Pancreas (tissue), 10 donors: ENCODE measurements at regions not wholly inside any gene's neighbourhood (a gene's known extent, or its start where the extent isn't known, plus 50 kb on each side); places are given as distances from the start of the nearest gene placed in this dataset.

Experiments used
- ATAC-seq, 4 donors: fragments of 200-7000 bp; cut with Tn5 transposase; one replicate each; pipeline versions ENCODE4 v1.8.0 to v1.9.1; 2020; ENCODE audit warnings: mild to moderate bottlenecking in 4 of 4, moderate library complexity in 4 of 4
- DNase-seq, 6 donors: peaks; one replicate each; pipeline ENCODE4 v3.0.0-alpha.2; 2020
- FAIRE-seq: peaks from 2 replicates; lab custom pipeline; 2012; peaks lifted over from hg19 to GRCh38; lab: Jason Lieb, UNC
- H3K27ac ChIP-seq, 4 donors: fragments of 200-600 bp; sonication (generic); 1 replicate in 3 of 4; 2 replicates in 1 of 4; pipeline versions ENCODE4 v1.5.0 to v1.8.0; 2020
- H3K27me3 ChIP-seq, 4 donors: fragments of 200-600 bp; one replicate each; pipeline ENCODE4 v1.8.0; 2021
- H3K36me3 ChIP-seq, 3 donors: fragments of 200-600 bp; sonication (generic) in 1 of 3; one replicate each; pipeline versions ENCODE4 v1.5.0 to v1.8.0; 2020 to 2021
- H3K4me1 ChIP-seq, 3 donors: fragments of 200-600 bp; one replicate each; pipeline ENCODE4 v1.8.0; 2021
- H3K4me3 ChIP-seq, 4 donors: fragments of 200-600 bp; sonication (generic) in 2 of 4; one replicate each; pipeline versions ENCODE4 v1.5.0 to v1.8.0; 2020 to 2021
- H3K9me3 ChIP-seq, 4 donors: fragments of 200-600 bp; one replicate each; pipeline ENCODE4 v1.8.0; 2021
- CTCF ChIP-seq, 4 donors: fragments of 200-600 bp; sonication (generic) in 3 of 4; IDR thresholded peaks; one replicate each; pipeline versions ENCODE4 v1.5.0 to v1.8.0; 2021; ENCODE audit warnings: antibody characterized with exemption in 4 of 4
- WGBS, 2 donors: extraction: QIAGEN DNeasy Blood & Tissue Kit; methylation state at CpG; one replicate each; pipeline ENCODE4 v1.1.7; 2013; 5-methylcytosine and 5-hydroxymethylcytosine counted together
- intact Hi-C, 3 donors: fragments of 100-400 bp; cut with DNase I; formaldehyde crosslinking; loops; one replicate each; pipeline versions ENCODE4 v1.11.1 to v1.14.2; 2022
- donor health status: healthy with polysubstance abuse.
- donor health status: DM: no; HTN: no; CAD: no; lungs with moderate emphysema.
- donor health status: DM: no; HTN: no; CAD: no.
- donor health status: control.
- donor health status: control.
- donor health status: Bipolar disorder and iron deficiency.
- donor health status: DM: yes; HTN: yes; CAD: no.
- donor health status: DM: no; HTN: no; CAD: no.
- donor health status: DM: no; HTN: no; CAD: no.
- donor health status: DM: yes; HTN: yes; CAD: no.

DNA sequence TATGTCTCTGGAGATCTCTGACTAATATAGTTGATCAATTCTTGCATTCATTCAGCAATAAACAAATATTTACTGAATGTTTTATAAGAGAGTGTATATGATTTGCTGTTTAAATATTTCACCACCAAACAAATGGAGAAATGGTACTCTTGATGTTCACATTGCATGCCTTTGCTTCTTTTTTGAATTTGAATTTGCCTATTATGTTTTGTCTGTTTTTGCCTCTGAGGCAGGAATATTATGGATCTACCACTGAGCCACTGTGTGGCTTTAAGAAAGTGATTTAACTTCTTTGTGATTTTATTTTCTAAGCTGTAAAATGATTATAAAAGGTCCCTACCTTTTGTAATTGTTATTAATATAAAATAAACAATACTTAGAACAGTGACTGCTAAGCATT is 345.0 kb downstream of the DOK5 start:
- Histone ChIP-seq H3K9me3 (no peaks in the 10 kb centered on the region), H3K4me1 (no peaks in the 10 kb centered on the region), H3K27me3 (no peaks in the 10 kb centered on the region), H3K36me3 (no peaks in the 10 kb centered on the region), H3K27ac (no peak overlapping the region), H3K4me3 (no peak overlapping the region)
- intact Hi-C loops: no loop called here
- no peak for TF ChIP-seq CTCF (IDR thresholded peaks at IDR 0.05)
- no peak for DNase-seq
- no peak for ATAC-seq
- FAIRE-seq: no peak

- no peak for TF ChIP-seq CTCF (IDR thresholded peaks at IDR 0.05)
- 62 to 66% methylated on average over 5 of the region's 5 CpGs for WGBS, 2 donors
- H3K27me3 ChIP-seq: no peaks in the 10 kb centered on the region
- intact Hi-C loops: no loop called here
- no peaks in the 10 kb centered on the region for H3K9me3 ChIP-seq
- H3K27ac ChIP-seq: no peak overlapping the region
- no peaks in the 10 kb centered on the region for H3K36me3 ChIP-seq
- FAIRE-seq (no peak), DNase-seq (no peak), ATAC-seq (no peak)
- no peak overlapping the region for H3K4me3 ChIP-seq
- no peaks in the 10 kb centered on the region for H3K4me1 ChIP-seq
These were observed 331.1 kb downstream of the DOK5 start for GRCh38 chr20:54806462-54806861.

GRCh38 chr20:54794874-54795273 is 319.5 kb downstream of the DOK5 start:
- Histone ChIP-seq H3K36me3 (no peaks in the 10 kb centered on the region), H3K9me3 (no peaks in the 10 kb centered on the region), H3K4me3 (no peak overlapping the region), H3K27ac (no peak overlapping the region), H3K4me1 (no peaks in the 10 kb centered on the region), H3K27me3 (no peaks in the 10 kb centered on the region)
- DNase-seq (no peak), FAIRE-seq (no peak), ATAC-seq (no peak)
- intact Hi-C loops: no loop called here
- TF ChIP-seq CTCF (IDR thresholded peaks at IDR 0.05): no peak
- 70 to 81% methylated on average over 13 of the region's 13 CpGs for WGBS, 2 donors

DNA sequence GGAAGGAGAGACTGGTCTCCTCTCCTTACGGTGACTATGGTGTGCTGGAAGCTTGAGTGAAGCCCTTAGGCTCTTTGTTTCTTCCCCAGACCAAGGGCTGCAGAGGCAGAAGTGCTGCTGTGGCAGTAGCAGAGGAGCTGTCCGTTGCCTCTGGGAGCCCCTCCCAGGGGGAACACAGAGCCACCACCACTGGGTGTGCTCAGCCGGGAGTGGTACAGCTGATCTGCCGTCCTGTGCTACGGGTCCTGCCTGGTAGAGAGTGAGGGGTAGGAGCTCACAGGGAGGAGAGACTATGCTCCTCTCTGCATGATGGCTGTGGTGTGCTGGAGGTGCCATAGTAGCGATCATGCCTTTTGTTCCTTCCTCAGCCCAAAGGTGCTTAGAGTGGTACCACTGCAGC is 318.7 kb downstream of the DOK5 start:
- H3K4me1 ChIP-seq: no peaks in the 10 kb centered on the region
- no peaks in the 10 kb centered on the region for H3K9me3 ChIP-seq
- no peak for DNase-seq
- no peak for FAIRE-seq
- H3K36me3 ChIP-seq: no peaks in the 10 kb centered on the region
- no peak for TF ChIP-seq CTCF (IDR thresholded peaks at IDR 0.05)
- WGBS, 2 donors: 57 to 63% methylated on average over 6 of the region's 6 CpGs
- H3K4me3 ChIP-seq: no peak overlapping the region
- ATAC-seq: no peak
- H3K27ac ChIP-seq: no peak overlapping the region
- no peaks in the 10 kb centered on the region for H3K27me3 ChIP-seq
- intact Hi-C loops: no loop called here

- DNase-seq (no peak), FAIRE-seq (no peak), ATAC-seq (peak in 1 of 4 donors; percentile 50)
- no peak overlapping the region for H3K27ac ChIP-seq
- no peak for TF ChIP-seq CTCF (IDR thresholded peaks at IDR 0.05)
- H3K36me3 ChIP-seq: no peaks in the 10 kb centered on the region
- H3K9me3 ChIP-seq: no peaks in the 10 kb centered on the region
- 82 to 84% methylated on average over 9 of the region's 9 CpGs for WGBS, 2 donors
- no peak overlapping the region for H3K4me3 ChIP-seq
- intact Hi-C loops: no loop called here
- H3K27me3 ChIP-seq: no peaks in the 10 kb centered on the region
- no peaks in the 10 kb centered on the region for H3K4me1 ChIP-seq
These were observed 318.0 kb downstream of the DOK5 start for GRCh38 chr20:54793291-54793992.
